GM12891 (cell line): ENCODE measurements at regions not wholly inside any gene's neighbourhood (a gene's known extent, or its start where the extent isn't known, plus 50 kb on each side); places are given as distances from the start of the nearest gene placed in this dataset.

Source experiments
- POLR2A ChIP-seq: IDR thresholded peaks from 2 replicates; pipeline ENCODE4 v1.6.1; 2011; ENCODE audit warnings: low read depth, low read length, control low read depth
- POLR2AphosphoS5 ChIP-seq: IDR thresholded peaks from 2 replicates; pipeline ENCODE4 v1.6.1; 2011; ENCODE audit warnings: low read depth, low read length, control low read depth
- SPI1 ChIP-seq: IDR thresholded peaks from 2 replicates; pipeline ENCODE4 v1.6.1; 2011; ENCODE audit warnings: low read depth, low read length, control low read depth
- TAF1 ChIP-seq: IDR thresholded peaks from 2 replicates; pipeline ENCODE4 v1.6.1; 2011; ENCODE audit warnings: low read depth, low read length, control low read depth

DNA sequence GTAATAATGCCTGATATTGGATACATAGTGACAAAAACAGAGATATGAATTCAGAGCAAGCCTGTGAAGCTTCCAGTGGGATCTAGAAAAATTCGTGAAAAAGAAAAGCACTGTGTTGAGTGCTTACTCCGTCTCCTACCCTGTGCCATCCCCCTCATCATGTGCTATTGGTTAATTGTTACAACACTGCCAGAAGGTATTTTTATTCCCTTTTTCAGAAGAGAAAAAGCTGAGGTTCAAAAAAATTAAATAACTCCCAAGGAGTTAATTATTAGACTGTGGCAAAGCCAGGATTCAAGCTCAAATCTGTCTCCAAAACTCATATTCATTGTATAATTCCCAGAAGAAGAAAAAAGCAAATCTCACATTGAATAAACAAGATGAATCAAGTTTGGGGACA is 735.5 kb upstream of the ACVR2A start:
- TF ChIP-seq POLR2A: no peak
- no peak for TF ChIP-seq POLR2AphosphoS5
- no peak for TF ChIP-seq TAF1
- TF ChIP-seq SPI1: no peak
